ENCODE measurements at regions not wholly inside any gene's neighbourhood (a gene's known extent, or its start where the extent isn't known, plus 50 kb on each side); places are given as distances from the start of the nearest gene placed in this dataset.

GRCh38 chr10:113243311-113243710 lies 293.3 kb downstream of the TCF7L2 start:
- H3K4me3 ChIP-seq (ENCODE audit: low read depth, low read length) = no peak overlapping the region
- no peaks in the 10 kb centered on the region for H3K36me3 ChIP-seq (replicated peaks)
- no peak for DNase-seq
- H3K27me3 ChIP-seq (replicated peaks) = no peaks in the 10 kb centered on the region
- in situ Hi-C loops (cut with HindIII; ENCODE audit: low pct_ligation_motif_present, low sequenced_read_pairs) = no loop called here
- TF ChIP-seq, protein P1, sequence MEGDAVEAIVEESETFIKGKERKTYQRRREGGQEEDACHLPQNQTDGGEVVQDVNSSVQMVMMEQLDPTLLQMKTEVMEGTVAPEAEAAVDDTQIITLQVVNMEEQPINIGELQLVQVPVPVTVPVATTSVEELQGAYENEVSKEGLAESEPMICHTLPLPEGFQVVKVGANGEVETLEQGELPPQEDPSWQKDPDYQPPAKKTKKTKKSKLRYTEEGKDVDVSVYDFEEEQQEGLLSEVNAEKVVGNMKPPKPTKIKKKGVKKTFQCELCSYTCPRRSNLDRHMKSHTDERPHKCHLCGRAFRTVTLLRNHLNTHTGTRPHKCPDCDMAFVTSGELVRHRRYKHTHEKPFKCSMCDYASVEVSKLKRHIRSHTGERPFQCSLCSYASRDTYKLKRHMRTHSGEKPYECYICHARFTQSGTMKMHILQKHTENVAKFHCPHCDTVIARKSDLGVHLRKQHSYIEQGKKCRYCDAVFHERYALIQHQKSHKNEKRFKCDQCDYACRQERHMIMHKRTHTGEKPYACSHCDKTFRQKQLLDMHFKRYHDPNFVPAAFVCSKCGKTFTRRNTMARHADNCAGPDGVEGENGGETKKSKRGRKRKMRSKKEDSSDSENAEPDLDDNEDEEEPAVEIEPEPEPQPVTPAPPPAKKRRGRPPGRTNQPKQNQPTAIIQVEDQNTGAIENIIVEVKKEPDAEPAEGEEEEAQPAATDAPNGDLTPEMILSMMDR (IDR thresholded peaks at IDR 0.05; ENCODE audit: low read depth, low read length, missing control alignments) = no peak
- no peak overlapping the region for H3K27ac ChIP-seq

GRCh38 chr10:113244750-113245149 lies 294.7 kb downstream of the TCF7L2 start:
- H3K27ac ChIP-seq = no peak overlapping the region
- no peaks in the 10 kb centered on the region for H3K36me3 ChIP-seq (replicated peaks)
- in situ Hi-C loops (cut with HindIII; ENCODE audit: low pct_ligation_motif_present, low sequenced_read_pairs) = no loop called here
- no peak overlapping the region for H3K4me3 ChIP-seq (ENCODE audit: low read depth, low read length)
- TF ChIP-seq, protein P1 (IDR thresholded peaks at IDR 0.05; ENCODE audit: low read depth, low read length, missing control alignments) = no peak
- DNase-seq = no peak
- no peaks in the 10 kb centered on the region for H3K27me3 ChIP-seq (replicated peaks)

DNA sequence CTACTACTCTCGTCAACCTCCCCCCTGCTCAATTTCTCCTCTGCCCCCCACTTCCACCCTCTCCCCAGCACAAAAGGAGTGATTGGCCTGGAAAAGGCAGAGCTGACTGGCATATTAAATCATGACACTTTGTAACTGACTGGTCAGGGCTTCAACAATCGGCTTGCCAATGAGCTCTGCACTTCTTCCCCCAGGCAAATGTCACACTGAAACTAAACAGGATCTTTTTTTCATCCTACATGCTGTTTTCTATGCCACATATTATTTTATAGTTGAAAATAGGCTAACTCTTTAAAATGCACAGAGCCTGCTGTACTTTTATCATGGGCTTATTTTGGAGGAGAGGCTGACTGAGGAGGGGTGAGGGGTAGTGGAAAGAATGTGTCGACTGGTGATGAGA lies 295.2 kb downstream of the TCF7L2 start:
- DNase-seq = no peak
- in situ Hi-C loops (cut with HindIII; ENCODE audit: low pct_ligation_motif_present, low sequenced_read_pairs) = no loop called here
- TF ChIP-seq, protein P1 (IDR thresholded peaks at IDR 0.05; ENCODE audit: low read depth, low read length, missing control alignments) = no peak
- Histone ChIP-seq H3K27ac (no peak overlapping the region), H3K4me3 (ENCODE audit: low read depth, low read length) (no peak overlapping the region), H3K27me3 (replicated peaks) (no peaks in the 10 kb centered on the region), H3K36me3 (replicated peaks) (no peaks in the 10 kb centered on the region)

DNA sequence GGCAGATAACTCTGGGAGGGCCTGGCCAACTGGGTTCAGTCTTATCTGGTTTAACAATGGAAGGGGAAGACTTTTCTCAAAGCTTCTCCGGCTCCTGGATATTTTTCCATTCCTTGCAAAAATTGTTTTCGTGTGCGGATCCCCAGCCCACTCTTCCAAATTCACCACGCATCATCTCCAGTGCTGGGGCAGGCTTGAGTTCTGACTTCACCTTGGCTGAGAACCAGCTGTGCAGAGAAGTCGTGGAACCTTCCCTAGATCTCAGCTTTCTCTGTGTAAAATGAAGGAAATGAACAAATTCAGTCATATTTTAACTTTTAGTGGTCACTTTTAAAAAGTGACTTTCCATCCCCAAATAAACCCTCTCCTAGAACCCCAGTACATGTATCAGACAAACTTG lies 297.0 kb downstream of the TCF7L2 start:
- H3K4me3 ChIP-seq (ENCODE audit: low read depth, low read length) = no peak overlapping the region
- no peaks in the 10 kb centered on the region for H3K36me3 ChIP-seq (replicated peaks)
- DNase-seq = no peak
- H3K27me3 ChIP-seq (replicated peaks) = no peaks in the 10 kb centered on the region
- in situ Hi-C loops (cut with HindIII; ENCODE audit: low pct_ligation_motif_present, low sequenced_read_pairs) = no loop called here
- no peak overlapping the region for H3K27ac ChIP-seq
- TF ChIP-seq, protein P1 (IDR thresholded peaks at IDR 0.05; ENCODE audit: low read depth, low read length, missing control alignments) = no peak

DNA sequence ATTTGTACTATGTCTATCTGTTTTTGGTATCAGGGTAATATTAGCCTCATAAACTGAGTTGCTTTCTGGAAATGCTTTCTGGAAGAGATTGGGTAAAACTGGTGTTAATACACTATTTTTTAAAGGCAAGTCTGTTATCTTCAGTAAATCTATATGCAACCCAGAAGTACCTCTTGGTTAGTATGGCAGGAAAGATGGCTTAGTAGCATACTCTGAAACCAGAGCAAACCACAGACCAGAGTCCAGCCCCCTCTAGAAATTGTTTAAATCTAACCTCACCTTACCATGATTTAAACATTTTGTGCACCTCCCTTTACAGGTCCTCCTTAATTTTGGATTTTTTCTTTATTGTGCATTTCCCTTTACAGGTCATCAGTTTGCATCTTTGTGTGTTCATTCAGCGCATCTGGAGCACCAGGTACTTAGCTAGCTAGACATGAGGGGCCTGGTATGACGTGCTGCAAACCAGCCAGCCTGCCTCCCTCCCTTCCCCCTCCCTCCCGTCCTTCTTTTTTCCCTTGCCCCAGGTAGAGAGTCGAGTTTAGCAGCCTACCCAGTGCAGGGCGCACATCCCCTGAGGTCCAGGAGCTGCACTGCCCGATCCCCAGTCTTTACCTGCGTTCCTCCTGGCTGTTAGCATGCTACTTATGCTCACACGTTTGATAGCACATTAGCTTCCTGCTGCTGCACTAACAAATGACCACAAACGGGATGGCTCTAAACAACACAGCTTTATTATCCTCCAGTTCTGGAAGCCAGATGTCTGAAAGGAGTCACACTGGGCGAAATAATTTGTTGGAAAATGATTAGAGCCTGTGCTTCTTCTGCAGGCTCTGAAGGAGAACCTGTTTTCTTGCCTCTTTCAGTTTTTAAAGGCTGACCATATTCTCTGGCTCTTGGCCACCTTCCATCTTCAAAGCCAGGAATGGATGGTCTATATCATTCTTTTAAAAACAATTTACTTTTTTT lies 299.9 kb upstream of the HABP2 start:
- no peak for DNase-seq
- peaks cover 1% of the 10 kb centered on the region for H3K27me3 ChIP-seq (replicated peaks)
- no peaks in the 10 kb centered on the region for H3K36me3 ChIP-seq (replicated peaks)
- in situ Hi-C loops (cut with HindIII; ENCODE audit: low pct_ligation_motif_present, low sequenced_read_pairs) = no loop called here
- H3K4me3 ChIP-seq (ENCODE audit: low read depth, low read length) = no peak overlapping the region
- TF ChIP-seq, protein P1 (IDR thresholded peaks at IDR 0.05; ENCODE audit: low read depth, low read length, missing control alignments) = no peak
- no peak overlapping the region for H3K27ac ChIP-seq

All from brain microvascular endothelial cell (primary cell).